K562 (cell line): ENCODE measurements at regions not wholly inside any gene's neighbourhood (a gene's known extent, or its start where the extent isn't known, plus 50 kb on each side); places are given as distances from the start of the nearest gene placed in this dataset.

Source experiments
- ATAC-seq: fragments of 200-7000 bp; cut with Tn5 transposase; 3 replicates; pipeline ENCODE4 v1.9.1; 2020; ENCODE audit warnings: moderate library complexity
- BruUV-seq: library from RNA; stranded (reverse); fragments of 400-500 nt; replicated peaks from 2 replicates; lab custom pipeline; 2021; lab: Mats Ljungman, UMichigan
- CTCF ChIA-PET: fragments of 300-600 bp; formaldehyde crosslinking; extraction: SDS; loops from one replicate; lab custom pipeline; 2021; ENCODE audit warnings: low intra/inter-chr PET ratio; lab: Yijun Ruan, JAX
- POLR2A ChIA-PET: fragments of 300-600, 350-650 bp; sonication (Branson Sonifier 250); formaldehyde crosslinking; extraction: SDS; loops from one replicate; lab custom pipeline; 2021; ENCODE audit warnings: antibody characterized with exemption, inconsistent platforms; lab: Yijun Ruan, JAX
- DNase-seq, 4 experiments: peaks; one replicate each; pipeline versions ENCODE4 v3.0.0 to v3.0.0-alpha.2; 2011 to 2018; ENCODE audit warnings: low spot score in 3 of 4, mixed read lengths in 3 of 4; ENCODE audit errors: extremely low read depth in 1 of 4
- FAIRE-seq: peaks from 2 replicates; lab custom pipeline; 2011; peaks lifted over from hg19 to GRCh38; lab: Jason Lieb, UNC
- H2AFZ ChIP-seq: 2 replicates; pipeline ENCODE4 v1.6.0; 2011; ENCODE audit warnings: low read depth, low read length, control low read depth, inconsistent platforms
- H3K27ac ChIP-seq: fragments of 200-600 bp; 3 replicates; pipeline ENCODE4 v1.8.0; 2011; ENCODE audit warnings: low read depth, mild to moderate bottlenecking, control low read depth, inconsistent platforms, low read length, moderate library complexity, mixed read lengths; ENCODE audit errors: extremely low read depth
- H3K27me3 ChIP-seq, 2 experiments: fragments of 300-600 bp in 1 of 2; 2 replicates in 1 of 2; 3 replicates in 1 of 2; pipeline versions ENCODE4 v1.6.0 to v1.8.0; 2011; ENCODE audit warnings: inconsistent platforms in 2 of 2, low read length in 2 of 2, mild to moderate bottlenecking in 1 of 2, mixed read lengths in 1 of 2, moderate library complexity in 1 of 2; ENCODE audit not compliant: control insufficient read depth in 2 of 2, insufficient read depth in 2 of 2
- H3K36me3 ChIP-seq: fragments of 300-600 bp; 3 replicates; pipeline ENCODE4 v1.8.0; 2011; ENCODE audit warnings: mild to moderate bottlenecking, low read length, inconsistent platforms; ENCODE audit not compliant: control insufficient read depth, insufficient read depth
- H3K4me1 ChIP-seq, 2 experiments: fragments of 200-600 bp in 1 of 2; replicated peaks in 1 of 2; 2 replicates in 1 of 2; 3 replicates in 1 of 2; pipeline versions ENCODE4 v1.5.1 to v1.8.0; 2011; ENCODE audit warnings: inconsistent platforms in 2 of 2, low read length in 2 of 2, mild to moderate bottlenecking in 1 of 2, mixed read lengths in 1 of 2, moderate library complexity in 1 of 2; ENCODE audit not compliant: control insufficient read depth in 2 of 2, insufficient read depth in 2 of 2
- H3K4me2 ChIP-seq: 2 replicates; pipeline ENCODE4 v1.6.1; 2011; ENCODE audit warnings: low read length, control low read depth, inconsistent platforms, mixed read lengths; ENCODE audit not compliant: insufficient read depth
- H3K4me3 ChIP-seq: fragments of 200-600 bp; sonication (generic), shearing (Covaris generic); 2 replicates; pipeline ENCODE4 v1.5.1; 2016; ENCODE audit warnings: control low read depth, inconsistent platforms
- H3K79me2 ChIP-seq: fragments of 200-600 bp; 3 replicates; pipeline ENCODE4 v1.8.0; 2011; ENCODE audit warnings: low read length, inconsistent platforms; ENCODE audit not compliant: control insufficient read depth, insufficient read depth
- H3K9ac ChIP-seq, 2 experiments: 2 replicates each; pipeline versions ENCODE4 v1.6.0 to v1.6.1; 2011; ENCODE audit warnings: low read depth in 2 of 2, low read length in 2 of 2, control low read depth in 1 of 2, inconsistent platforms in 1 of 2, mild to moderate bottlenecking in 1 of 2, mixed read lengths in 1 of 2; ENCODE audit not compliant: insufficient read depth in 1 of 2
- H3K9me1 ChIP-seq: one replicate; pipeline ENCODE4 v1.6.0; 2011; ENCODE audit warnings: inconsistent platforms, mild to moderate bottlenecking, low read length, moderate library complexity; ENCODE audit not compliant: control insufficient read depth, insufficient read depth
- H3K9me3 ChIP-seq: replicated peaks from 2 replicates; pipeline ENCODE4 v1.5.1; 2011; ENCODE audit warnings: low read depth, low read length, inconsistent platforms; ENCODE audit not compliant: control insufficient read depth, insufficient read depth
- H4K20me1 ChIP-seq: replicated peaks from 2 replicates; pipeline ENCODE4 v1.6.1; 2011; ENCODE audit warnings: low read length, inconsistent platforms, mixed read lengths; ENCODE audit not compliant: control insufficient read depth, insufficient read depth
- ID3 ChIP-seq, 2 experiments: fragments of 250-450 bp in 1 of 2; fragments of 450-650 bp in 1 of 2; sonication (Bioruptor Pico) in 1 of 2; IDR thresholded peaks; 2 replicates each; pipeline versions ENCODE4 v1.6.1 to v1.8.0; 2016 to 2021; ENCODE audit warnings: mild to moderate bottlenecking in 2 of 2, moderate library complexity in 2 of 2, missing compliant biosample characterization in 1 of 2, missing genetic modification characterization in 1 of 2
- IRF9 ChIP-seq: fragments of 450-650 bp; IDR thresholded peaks from 2 replicates; pipeline ENCODE4 v1.6.1; 2016; ENCODE audit warnings: missing biosample characterization, missing genetic modification characterization
- NR4A1 ChIP-seq, 2 experiments: fragments of 250-450 bp in 1 of 2; fragments of 450-650 bp in 1 of 2; sonication (Bioruptor Pico) in 1 of 2; IDR thresholded peaks; 2 replicates each; pipeline versions ENCODE4 v1.4.0 to v1.6.1; 2016 to 2020; ENCODE audit warnings: mild to moderate bottlenecking in 2 of 2, missing compliant biosample characterization in 1 of 2, missing genetic modification characterization in 1 of 2, moderate library complexity in 1 of 2
- PTRF ChIP-seq: fragments of 450-650 bp; IDR thresholded peaks from 2 replicates; pipeline ENCODE4 v1.6.1; 2016; ENCODE audit warnings: mild to moderate bottlenecking, missing genetic modification characterization, missing compliant biosample characterization
- ZNF354B ChIP-seq: fragments of 250-450 bp; sonication (Bioruptor Pico); IDR thresholded peaks from 2 replicates; pipeline ENCODE4 v1.4.0; 2020
- WGBS: fragments of 100-300 bp; shearing (Covaris generic); methylation state at CpG from one replicate; pipeline ENCODE4 v1.1.6; 2016; ENCODE audit warnings: low coverage, mixed read lengths; ENCODE audit not compliant: insufficient coverage; ENCODE audit errors: missing lambda C conversion rate; 5-methylcytosine and 5-hydroxymethylcytosine counted together
- in situ Hi-C: fragments of 300-500 bp; cut with MboI; formaldehyde crosslinking; loops from 4 replicates; pipeline ENCODE4 v1.15.0; 2018; ENCODE audit warnings: inconsistent platforms, mixed read lengths
- intact Hi-C: fragments of 100-400 bp; cut with micrococcal nuclease; formaldehyde crosslinking; loops from 2 replicates; pipeline ENCODE4 v1.14.2; 2022
- TF ChIP-seq, protein P1 (sequence below): IDR thresholded peaks from 2 replicates; pipeline ENCODE4 v1.6.1; 2016; ENCODE audit warnings: missing genetic modification characterization, missing compliant biosample characterization
- TF ChIP-seq, protein P2 (sequence below), 3 experiments: fragments of 200-800 bp in 1 of 3; sonication (Bioruptor generic) in 1 of 3; sonication (generic) in 1 of 3; formaldehyde crosslinking in 1 of 3; IDR thresholded peaks; 2 replicates each; pipeline versions ENCODE4 v1.6.1 to v1.8.0; 2016 to 2022; ENCODE audit warnings: mild to moderate bottlenecking in 2 of 3, missing compliant biosample characterization in 2 of 3, missing genetic modification characterization in 2 of 3, missing genetic modification reagents in 1 of 3

- no peak for TF ChIP-seq ID3 (CRISPR knock-in tag; IDR thresholded peaks at IDR 0.05)
- TF ChIP-seq ID3 (tag; IDR thresholded peaks at IDR 0.05), result no peak
Measured at GRCh38 chr11:27930946-27931345, 177.0 kb downstream of the KIF18A start (continued).

DNA sequence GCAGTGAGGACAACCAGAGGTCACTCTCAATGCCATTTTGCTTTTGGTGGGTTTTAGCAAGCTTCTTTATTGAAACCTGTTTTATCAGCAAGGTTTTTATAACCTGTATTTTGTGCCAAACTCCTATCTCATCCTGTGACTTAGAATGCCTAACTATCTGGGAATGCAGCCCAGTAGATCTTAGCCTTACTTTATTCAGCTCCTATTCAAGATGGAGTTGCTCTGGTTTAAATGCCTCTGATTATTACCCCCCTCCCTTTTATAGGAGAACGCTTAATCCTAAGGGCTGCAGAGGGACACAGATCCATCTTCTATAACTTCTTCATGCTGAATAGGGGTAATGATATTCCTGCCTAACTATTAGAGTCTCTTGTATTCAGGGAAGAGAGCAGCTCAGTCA lies 179.1 kb downstream of the KIF18A start:
- ChIA-PET CTCF (no interaction called here), POLR2A (no interaction called here)
- Histone ChIP-seq H3K4me2 (no peak overlapping the region), H3K9me1 (no peaks in the 10 kb centered on the region), H4K20me1 (no peaks in the 10 kb centered on the region), H3K27ac (no peak overlapping the region), H2AFZ (no peak overlapping the region), H3K79me2 (no peaks in the 10 kb centered on the region), H3K9ac (no peak overlapping the region), H3K27me3 (no peaks in the 10 kb centered on the region), H3K4me3 (no peak overlapping the region), H3K36me3 (no peaks in the 10 kb centered on the region), H3K9me3 (no peaks in the 10 kb centered on the region), H3K4me1 (no peaks in the 10 kb centered on the region)
- DNase-seq (no peak), FAIRE-seq (no peak), ATAC-seq (no peak)
- in situ Hi-C loops (no loop called here), intact Hi-C loops (no loop called here)
- no TSS peak for BruUV-seq
- WGBS, result 0% methylated on average over 1 of the region's 1 CpG
- TF ChIP-seq ZNF354B (no peak), IRF9 (tag) (no peak), NR4A1 (CRISPR knock-in tag; IDR thresholded peaks at IDR 0.05) (no peak), NR4A1 (tag; IDR thresholded peaks at IDR 0.05) (peak; percentile 59; the same call in 1 of the 2 replicates), PTRF (no peak)
- TF ChIP-seq, protein P1, sequence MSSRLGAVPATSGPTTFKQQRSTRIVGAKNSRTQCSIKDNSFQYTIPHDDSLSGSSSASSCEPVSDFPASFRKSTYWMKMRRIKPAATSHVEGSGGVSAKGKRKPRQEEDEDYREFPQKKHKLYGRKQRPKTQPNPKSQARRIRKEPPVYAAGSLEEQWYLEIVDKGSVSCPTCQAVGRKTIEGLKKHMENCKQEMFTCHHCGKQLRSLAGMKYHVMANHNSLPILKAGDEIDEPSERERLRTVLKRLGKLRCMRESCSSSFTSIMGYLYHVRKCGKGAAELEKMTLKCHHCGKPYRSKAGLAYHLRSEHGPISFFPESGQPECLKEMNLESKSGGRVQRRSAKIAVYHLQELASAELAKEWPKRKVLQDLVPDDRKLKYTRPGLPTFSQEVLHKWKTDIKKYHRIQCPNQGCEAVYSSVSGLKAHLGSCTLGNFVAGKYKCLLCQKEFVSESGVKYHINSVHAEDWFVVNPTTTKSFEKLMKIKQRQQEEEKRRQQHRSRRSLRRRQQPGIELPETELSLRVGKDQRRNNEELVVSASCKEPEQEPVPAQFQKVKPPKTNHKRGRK (tag), result no peak
- TF ChIP-seq, protein P2, sequence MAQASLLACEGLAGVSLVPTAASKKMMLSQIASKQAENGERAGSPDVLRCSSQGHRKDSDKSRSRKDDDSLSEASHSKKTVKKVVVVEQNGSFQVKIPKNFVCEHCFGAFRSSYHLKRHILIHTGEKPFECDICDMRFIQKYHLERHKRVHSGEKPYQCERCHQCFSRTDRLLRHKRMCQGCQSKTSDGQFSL (CRISPR knock-in tag; IDR thresholded peaks at IDR 0.05), result no peak
- TF ChIP-seq, protein P2 (tag; IDR thresholded peaks at IDR 0.05), result 0 out of 4 replicates have a peak, but pooled peaks of 1 of the 2 experiments have one; percentile 35
